CD4-positive, alpha-beta T cell treated with Interleukin-15 for 1 hour (primary cell): ENCODE measurements at regions not wholly inside any gene's neighbourhood (a gene's known extent, or its start where the extent isn't known, plus 50 kb on each side); places are given as distances from the start of the nearest gene placed in this dataset.

Experiments used
- DNase-seq: peaks from one replicate; pipeline ENCODE4 v3.0.0-alpha.2; 2020

- DNase-seq = no peak
Observed at GRCh38 chr11:105553025-105553424, 56.8 kb upstream of the GRIA4 start.

GRCh38 chr11:105548359-105548758 is 61.5 kb upstream of the GRIA4 start:
- no peak for DNase-seq

- no peak for DNase-seq
Observed at GRCh38 chr11:105538588-105538987, 71.3 kb upstream of the GRIA4 start.

- no peak for DNase-seq
Observed at GRCh38 chr11:105537531-105537930, 72.3 kb upstream of the GRIA4 start.

- no peak for DNase-seq
Observed at GRCh38 chr11:105524286-105524685, 85.6 kb upstream of the GRIA4 start.

GRCh38 chr11:105520706-105521345 is 89.0 kb upstream of the GRIA4 start:
- no peak for DNase-seq

DNA sequence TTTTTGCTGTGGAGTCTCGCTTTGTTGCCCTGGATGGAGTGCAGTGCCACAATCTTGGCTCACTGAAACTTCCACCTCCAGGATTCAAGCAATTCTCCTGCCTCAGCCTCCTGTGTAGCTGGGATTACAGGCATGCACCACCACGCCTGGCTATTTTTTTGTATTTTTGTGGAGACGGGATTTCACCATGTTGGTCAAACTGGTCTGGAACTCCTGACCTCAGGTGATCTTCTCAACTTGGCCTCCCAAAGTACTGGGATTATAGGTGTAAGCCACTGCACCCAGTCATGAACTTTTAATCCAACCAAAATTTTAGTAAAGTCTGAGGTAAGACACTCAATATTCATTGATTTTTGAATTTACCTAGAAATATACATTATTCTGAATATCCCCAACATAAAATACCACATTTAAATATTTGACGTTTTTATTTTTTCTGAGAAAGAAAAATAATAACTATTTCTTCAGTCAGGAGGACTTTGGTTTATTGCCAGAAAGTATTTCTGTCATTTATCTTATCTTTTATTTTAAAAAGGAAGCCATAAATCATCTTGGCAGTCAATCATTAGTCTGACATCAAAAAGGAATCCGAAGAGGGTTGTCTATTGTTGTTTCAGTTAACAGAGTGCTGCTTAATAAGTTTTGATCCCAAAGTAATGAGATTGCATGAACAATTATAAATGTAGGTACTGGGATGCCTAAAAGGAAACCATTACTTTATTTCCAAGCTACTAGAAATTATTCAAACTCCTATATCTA is 102.2 kb upstream of the GRIA4 start:
- DNase-seq = no peak

DNA sequence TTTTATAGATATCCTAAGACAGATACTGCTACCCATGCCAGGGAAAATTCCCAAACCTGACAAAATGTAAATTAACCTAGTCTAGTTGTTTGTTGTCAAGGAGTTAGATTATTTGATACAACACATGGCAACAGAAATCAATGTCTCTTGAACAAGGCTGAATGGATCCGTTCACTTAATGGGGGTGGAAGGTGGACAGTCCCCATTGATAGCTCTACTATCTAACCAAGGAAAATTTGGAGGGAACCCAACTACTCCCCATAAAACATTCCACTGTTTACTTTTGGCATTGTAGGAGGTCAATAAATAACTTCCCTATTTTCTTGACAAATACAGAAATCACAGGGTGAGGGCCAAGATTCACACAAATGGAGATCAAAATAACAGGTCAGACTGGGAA is 117.9 kb upstream of the GRIA4 start:
- no peak for DNase-seq

DNA sequence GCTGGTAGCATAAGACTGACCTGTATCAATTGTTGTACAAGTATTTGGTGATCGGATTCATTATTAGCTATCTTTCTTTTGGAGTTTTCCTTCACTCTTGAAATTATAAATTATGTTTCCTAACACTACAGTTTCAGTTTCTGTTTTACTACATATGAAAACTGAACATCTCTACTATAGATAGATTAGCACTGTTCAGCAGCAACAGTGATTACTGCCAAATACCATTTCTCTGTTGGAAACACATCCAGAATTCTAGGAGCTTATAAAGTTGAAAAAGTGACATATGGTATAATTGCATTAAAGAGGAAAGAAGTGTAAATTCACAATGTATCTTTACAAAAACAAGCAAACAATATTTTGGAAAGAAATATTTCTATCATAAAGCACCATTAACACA is 118.5 kb upstream of the GRIA4 start:
- no peak for DNase-seq

DNA sequence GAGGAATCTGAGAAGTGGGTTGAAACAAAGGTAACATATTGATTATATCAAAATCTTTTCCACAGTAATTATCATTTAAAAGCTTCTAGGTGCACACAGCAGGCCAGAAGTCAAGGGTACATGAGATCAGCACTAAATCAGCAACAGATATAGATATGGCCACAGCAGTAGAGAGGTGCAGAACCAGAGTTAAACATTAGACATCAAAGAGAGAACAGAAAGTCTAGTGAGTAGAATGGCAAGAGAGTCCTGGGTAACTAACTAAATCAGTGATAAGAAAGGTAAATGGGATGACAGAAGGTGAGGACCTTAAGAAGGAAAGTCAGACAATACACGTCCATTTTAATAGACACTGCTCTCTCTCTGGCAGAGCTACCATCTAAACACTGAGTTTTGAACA is 119.5 kb upstream of the GRIA4 start:
- DNase-seq = no peak

- no peak for DNase-seq
Observed at GRCh38 chr11:105489446-105489845, 120.4 kb upstream of the GRIA4 start.

DNA sequence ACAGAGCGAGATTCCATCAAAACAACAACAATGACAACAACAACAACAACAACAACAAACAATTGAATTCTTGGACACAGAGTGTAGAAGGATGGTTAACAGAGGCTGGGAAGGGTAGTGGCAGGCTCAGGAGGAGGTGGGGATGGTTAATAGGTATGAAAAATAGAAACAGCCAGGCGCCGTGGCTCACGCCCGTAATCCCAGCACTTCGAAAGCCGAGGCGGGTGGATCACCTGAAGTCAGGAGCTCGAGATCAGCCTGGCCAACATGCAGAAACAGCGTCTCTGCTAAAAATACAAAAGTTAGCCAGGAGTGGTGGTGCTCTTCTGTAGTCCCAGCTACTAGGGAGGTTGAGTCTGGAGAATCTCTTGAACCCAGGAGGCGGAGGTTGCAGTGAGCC is 122.9 kb upstream of the GRIA4 start:
- DNase-seq = no peak

GRCh38 chr11:105469931-105470330 is 139.9 kb upstream of the GRIA4 start:
- no peak for DNase-seq

GRCh38 chr11:105468154-105468553 is 141.7 kb upstream of the GRIA4 start:
- no peak for DNase-seq

DNA sequence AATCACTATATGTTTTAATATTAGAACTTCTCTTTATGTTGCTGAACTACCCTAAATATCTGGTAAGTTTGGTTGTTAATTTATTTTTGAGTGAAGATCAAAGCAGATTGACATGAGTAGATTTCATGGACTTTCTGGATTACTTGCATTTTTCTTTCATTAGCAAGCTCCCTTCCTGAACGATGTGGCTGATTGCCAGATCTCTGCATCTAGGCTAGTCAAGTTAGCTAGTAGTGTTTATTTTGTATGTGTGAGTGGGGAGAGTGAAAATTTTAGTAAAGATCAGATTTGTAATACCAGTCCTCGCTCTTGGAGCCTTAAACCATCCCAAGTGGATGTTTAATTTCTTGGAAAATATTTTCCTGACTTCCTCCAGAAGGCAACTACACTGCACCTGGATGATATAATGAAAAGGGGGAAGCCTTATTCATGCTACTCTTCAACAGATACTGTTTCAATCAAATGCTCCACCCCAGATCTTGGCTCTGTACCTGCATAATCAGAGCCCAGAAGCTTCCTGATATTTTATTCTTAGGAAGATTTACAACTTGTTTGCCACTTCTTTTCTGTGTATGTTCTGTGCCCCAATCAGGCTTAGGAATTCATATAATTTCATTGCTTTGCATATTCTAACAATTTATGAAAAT is 143.2 kb upstream of the GRIA4 start:
- DNase-seq = no peak

DNA sequence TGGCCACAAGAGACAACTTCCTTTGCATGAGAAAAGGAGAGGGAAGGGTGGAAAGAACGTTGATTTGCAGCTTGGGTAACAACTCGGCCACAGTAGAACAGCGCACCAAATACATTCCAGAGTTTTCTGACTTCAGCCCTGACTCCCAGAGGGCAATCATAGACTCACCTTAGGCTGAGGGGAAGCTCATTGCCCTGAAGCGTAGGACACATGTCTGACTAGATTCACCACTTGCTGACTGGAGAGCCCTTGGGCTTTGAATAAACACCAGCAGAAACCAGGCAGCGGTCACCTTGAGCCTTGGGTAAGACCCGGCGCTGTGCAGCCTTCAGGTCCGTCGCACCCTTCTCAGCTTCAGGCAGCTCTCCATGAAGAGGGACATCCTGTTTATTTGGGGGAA is 151.8 kb upstream of the GRIA4 start:
- DNase-seq = no peak

DNA sequence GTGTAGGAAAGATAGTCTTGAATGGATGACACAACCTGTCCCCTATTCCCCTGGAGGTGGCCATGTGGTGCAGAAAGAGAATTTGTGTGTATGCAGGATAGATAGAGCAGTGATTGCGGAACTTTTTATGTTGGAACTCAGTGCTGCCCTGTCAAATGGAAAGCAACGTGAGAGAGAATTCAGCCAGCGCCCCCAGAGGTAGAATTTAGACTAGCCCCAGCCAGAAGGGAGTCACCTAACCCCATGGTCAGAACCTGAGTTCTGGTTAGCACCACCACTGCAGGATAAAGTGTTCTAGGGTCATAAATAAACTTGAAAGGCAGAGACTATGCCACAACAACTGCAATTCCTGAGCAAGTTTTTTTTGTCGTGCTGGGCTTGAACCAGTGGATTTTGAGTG is 152.9 kb upstream of the GRIA4 start:
- no peak for DNase-seq

DNA sequence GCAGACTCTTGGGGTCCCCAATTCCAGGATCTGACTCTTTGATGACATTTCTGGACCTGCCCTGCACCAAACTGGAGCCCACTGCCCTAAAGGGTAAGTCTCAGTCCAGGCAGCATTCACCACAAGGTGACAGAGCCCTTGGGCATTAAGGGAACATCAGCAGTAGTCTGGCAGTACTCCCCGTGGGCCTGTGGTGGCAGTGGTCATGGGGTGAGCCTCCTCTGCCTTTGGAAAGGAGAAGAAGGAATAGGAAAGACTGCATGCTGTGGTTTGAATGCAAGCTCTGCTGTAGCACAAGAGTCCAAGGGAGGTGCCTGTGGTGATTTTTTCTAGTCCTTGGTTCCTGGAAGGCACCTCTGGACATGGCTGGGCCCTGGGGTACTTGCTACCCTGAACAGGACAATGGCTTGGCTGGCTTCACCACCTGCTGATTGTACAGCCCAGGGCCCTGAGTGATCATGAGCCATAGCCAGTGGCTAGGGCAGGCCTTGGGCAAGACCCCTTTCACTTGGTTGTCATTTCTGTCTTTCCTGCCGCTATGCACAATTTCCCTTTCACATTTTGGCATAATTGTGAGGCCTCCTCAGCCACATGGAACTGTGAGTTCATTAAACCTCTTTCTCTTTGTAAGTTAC is 160.7 kb upstream of the GRIA4 start:
- no peak for DNase-seq

- DNase-seq = no peak
Observed at GRCh38 chr11:105448703-105449079, 161.2 kb upstream of the GRIA4 start.

- DNase-seq = no peak
Observed at GRCh38 chr11:105447936-105448702, 161.8 kb upstream of the GRIA4 start.

DNA sequence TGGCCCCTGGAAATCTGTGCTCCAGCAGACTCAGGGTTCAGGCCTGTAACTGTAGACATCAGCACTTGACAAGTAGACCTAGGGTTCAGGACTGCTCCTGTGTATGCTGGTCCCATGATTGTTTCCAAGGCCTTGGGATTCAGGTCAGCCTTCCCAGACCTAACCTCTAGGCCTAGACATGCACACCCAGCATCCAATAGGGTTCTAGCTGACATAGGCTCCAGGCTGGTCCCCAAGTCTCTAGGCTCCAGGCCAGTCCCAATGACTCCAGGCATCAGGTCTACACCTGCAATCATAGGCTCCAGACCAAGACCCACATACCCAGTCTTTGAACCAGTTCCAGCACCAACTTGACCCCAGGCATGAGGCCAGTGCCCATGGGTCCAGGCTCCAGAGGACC is 166.2 kb upstream of the GRIA4 start:
- no peak for DNase-seq

- no peak for DNase-seq
Observed at GRCh38 chr11:105432241-105432995, 177.5 kb upstream of the GRIA4 start.
